Endothelial cell of umbilical vein (primary cell): ENCODE measurements at regions not wholly inside any gene's neighbourhood (a gene's known extent, or its start where the extent isn't known, plus 50 kb on each side); places are given as distances from the start of the nearest gene placed in this dataset.

ENCODE experiments used
- BruUV-seq: library from RNA; stranded (reverse); fragments of 400-500 nt; replicated peaks from 2 replicates; lab custom pipeline; 2021; lab: Mats Ljungman, UMichigan
- CTCF ChIA-PET: fragments of 300-600, 350-600 bp; sonication (Branson Sonifier 250); formaldehyde crosslinking; loops from one replicate; lab custom pipeline; 2021; ENCODE audit warnings: antibody characterized with exemption, inconsistent platforms; lab: Charles Lee
- POLR2A ChIA-PET: fragments of 300-600, 350-600 bp; sonication (Branson Sonifier 250); formaldehyde crosslinking; loops from one replicate; lab custom pipeline; 2021; ENCODE audit warnings: antibody characterized with exemption, inconsistent platforms; lab: Charles Lee
- DNase-seq: peaks from one replicate; pipeline ENCODE4 v3.0.0-alpha.2; 2011; ENCODE audit warnings: low read depth, low spot score
- FAIRE-seq: peaks from 2 replicates; lab custom pipeline; 2011; peaks lifted over from hg19 to GRCh38; lab: Jason Lieb, UNC
- H2AFZ ChIP-seq: 2 replicates; pipeline ENCODE4 v1.6.0; 2012; ENCODE audit warnings: low read depth, low read length, control low read depth, inconsistent platforms
- H3K27ac ChIP-seq: 2 replicates; pipeline ENCODE4 v1.5.1; 2011; ENCODE audit warnings: low read depth, mild to moderate bottlenecking, control low read depth, low read length, moderate library complexity; ENCODE audit not compliant: insufficient read depth
- H3K27me3 ChIP-seq, 2 experiments: 2 replicates each; pipeline versions ENCODE4 v1.6.0 to v1.6.1; 2011; ENCODE audit warnings: low read length in 2 of 2, mixed read lengths in 1 of 2; ENCODE audit not compliant: control insufficient read depth in 2 of 2, insufficient read depth in 2 of 2
- H3K36me3 ChIP-seq, 2 experiments: 2 replicates in 1 of 2; 3 replicates in 1 of 2; pipeline ENCODE4 v1.5.1; 2011; ENCODE audit warnings: low read length in 2 of 2, mild to moderate bottlenecking in 1 of 2, moderate library complexity in 1 of 2; ENCODE audit not compliant: control insufficient read depth in 2 of 2, insufficient read depth in 2 of 2; ENCODE audit errors: extremely low read depth in 1 of 2
- H3K4me1 ChIP-seq: 3 replicates; pipeline ENCODE4 v1.5.1; 2011; ENCODE audit warnings: mild to moderate bottlenecking, low read length; ENCODE audit not compliant: control insufficient read depth, insufficient read depth; ENCODE audit errors: extremely low read depth
- H3K4me2 ChIP-seq: 2 replicates; pipeline ENCODE4 v1.6.1; 2011; ENCODE audit warnings: low read length, control low read depth, mixed read lengths; ENCODE audit not compliant: insufficient read depth
- H3K4me3 ChIP-seq, 3 experiments: fragments of 200-600 bp in 1 of 3; sonication (generic), shearing (Covaris generic) in 1 of 3; replicated peaks in 1 of 3; 2 replicates each; pipeline ENCODE4 v1.5.1; 2011 to 2016; ENCODE audit warnings: control low read depth in 3 of 3, low read length in 3 of 3, mild to moderate bottlenecking in 2 of 3, inconsistent platforms in 1 of 3, low read depth in 1 of 3, moderate library complexity in 1 of 3; ENCODE audit not compliant: insufficient read depth in 1 of 3
- H3K79me2 ChIP-seq: 2 replicates; pipeline ENCODE4 v1.6.0; 2012; ENCODE audit warnings: low read length, inconsistent platforms; ENCODE audit not compliant: control insufficient read depth, insufficient read depth
- H3K9ac ChIP-seq: replicated peaks from 2 replicates; pipeline ENCODE3; 2011; ENCODE audit warnings: low read length, control low read depth; ENCODE audit not compliant: insufficient read depth; ENCODE audit errors: extremely low read depth
- H3K9me1 ChIP-seq: replicated peaks from 3 replicates; pipeline ENCODE4 v1.6.0; 2011; ENCODE audit warnings: mild to moderate bottlenecking, low read length; ENCODE audit not compliant: control insufficient read depth, insufficient read depth; ENCODE audit errors: extremely low read depth
- H3K9me3 ChIP-seq: replicated peaks from 2 replicates; pipeline ENCODE4 v1.5.1; 2012; ENCODE audit warnings: low read length, inconsistent platforms; ENCODE audit not compliant: control insufficient read depth, insufficient read depth
- H4K20me1 ChIP-seq: replicated peaks from 2 replicates; pipeline ENCODE3; 2011; ENCODE audit warnings: mild to moderate bottlenecking, low read length; ENCODE audit not compliant: control insufficient read depth, insufficient read depth; ENCODE audit errors: extremely low read depth
- EZH2 ChIP-seq: IDR thresholded peaks from 2 replicates; pipeline ENCODE4 v1.6.1; 2012; ENCODE audit warnings: borderline replicate concordance, low read depth, mild to moderate bottlenecking, moderate library complexity, low read length, inconsistent platforms; ENCODE audit not compliant: severe bottlenecking
- FOS ChIP-seq: IDR thresholded peaks from 2 replicates; pipeline ENCODE4 v1.6.1; 2011; ENCODE audit warnings: mild to moderate bottlenecking, low read length, moderate library complexity, borderline replicate concordance; ENCODE audit not compliant: insufficient read depth
- GATA2 ChIP-seq: IDR thresholded peaks from 2 replicates; pipeline ENCODE4 v1.7.0; 2011; ENCODE audit warnings: low read depth, mild to moderate bottlenecking, moderate library complexity, mixed read lengths, low read length; ENCODE audit not compliant: insufficient read length, insufficient read depth
- JUN ChIP-seq: IDR thresholded peaks from 2 replicates; pipeline ENCODE4 v1.6.1; 2011; ENCODE audit warnings: borderline replicate concordance, low read depth; ENCODE audit not compliant: insufficient read length, insufficient read depth
- MAX ChIP-seq: IDR thresholded peaks from 2 replicates; pipeline ENCODE4 v1.6.1; 2011; ENCODE audit not compliant: insufficient read depth, insufficient read length
- MYC ChIP-seq: IDR thresholded peaks from one replicate; pipeline ENCODE4 v1.6.1; 2011; ENCODE audit warnings: mild to moderate bottlenecking, low read depth, low read length
- POLR2A ChIP-seq: IDR thresholded peaks from 2 replicates; pipeline ENCODE4 v1.6.1; 2012; ENCODE audit warnings: low read depth, mild to moderate bottlenecking, control low read depth, low read length
- POLR2AphosphoS5 ChIP-seq: IDR thresholded peaks from 2 replicates; pipeline ENCODE4 v1.6.1; 2012; ENCODE audit warnings: low read depth, mild to moderate bottlenecking, control low read depth, low read length, moderate library complexity; ENCODE audit not compliant: insufficient read depth
- dilution Hi-C: fragments of 300-500 bp; cut with MboI; formaldehyde crosslinking; loops from one replicate; pipeline ENCODE4 v1.15.0; 2019; ENCODE audit warnings: low sequenced_read_pairs; ENCODE audit not compliant: extremely low pct_ligation_motif_present
- intact Hi-C: fragments of 100-400 bp; cut with micrococcal nuclease; formaldehyde crosslinking; loops from one replicate; pipeline ENCODE4 v1.10.0; 2022
- TF ChIP-seq, protein P1 (sequence below), 2 donors: IDR thresholded peaks; 1 replicate in 1 of 2; 2 replicates in 1 of 2; pipeline ENCODE4 v1.5.1; 2011; ENCODE audit warnings: low read length in 2 of 2, mild to moderate bottlenecking in 2 of 2, moderate library complexity in 2 of 2, control low read depth in 1 of 2, inconsistent platforms in 1 of 2, low read depth in 1 of 2; ENCODE audit not compliant: insufficient read depth in 1 of 2; ENCODE audit errors: extremely low read depth in 1 of 2

- no peak overlapping the region for H3K27ac ChIP-seq
- H3K9me3 ChIP-seq: no peaks in the 10 kb centered on the region
- H3K4me1 ChIP-seq: no peaks in the 10 kb centered on the region
- ChIA-PET POLR2A (interaction anchor here (0.6 kb wide), 1 partner anchor 82 kb away, joined by 4 read pairs; no protein-coding TSS in a partner anchor), CTCF (interaction anchor here (2.7 kb wide), 1 partner anchor 11 kb away, joined by 9 read pairs; no protein-coding TSS in a partner anchor)
- H3K4me3 ChIP-seq: no peak overlapping the region
- dilution Hi-C loops (no loop called here), intact Hi-C loops (no loop called here)
- no TSS peak for BruUV-seq
- H3K9ac ChIP-seq: no peak overlapping the region
- no peaks in the 10 kb centered on the region for H4K20me1 ChIP-seq
- no peak for TF ChIP-seq FOS
- no peak for TF ChIP-seq POLR2A
- TF ChIP-seq, protein P1, sequence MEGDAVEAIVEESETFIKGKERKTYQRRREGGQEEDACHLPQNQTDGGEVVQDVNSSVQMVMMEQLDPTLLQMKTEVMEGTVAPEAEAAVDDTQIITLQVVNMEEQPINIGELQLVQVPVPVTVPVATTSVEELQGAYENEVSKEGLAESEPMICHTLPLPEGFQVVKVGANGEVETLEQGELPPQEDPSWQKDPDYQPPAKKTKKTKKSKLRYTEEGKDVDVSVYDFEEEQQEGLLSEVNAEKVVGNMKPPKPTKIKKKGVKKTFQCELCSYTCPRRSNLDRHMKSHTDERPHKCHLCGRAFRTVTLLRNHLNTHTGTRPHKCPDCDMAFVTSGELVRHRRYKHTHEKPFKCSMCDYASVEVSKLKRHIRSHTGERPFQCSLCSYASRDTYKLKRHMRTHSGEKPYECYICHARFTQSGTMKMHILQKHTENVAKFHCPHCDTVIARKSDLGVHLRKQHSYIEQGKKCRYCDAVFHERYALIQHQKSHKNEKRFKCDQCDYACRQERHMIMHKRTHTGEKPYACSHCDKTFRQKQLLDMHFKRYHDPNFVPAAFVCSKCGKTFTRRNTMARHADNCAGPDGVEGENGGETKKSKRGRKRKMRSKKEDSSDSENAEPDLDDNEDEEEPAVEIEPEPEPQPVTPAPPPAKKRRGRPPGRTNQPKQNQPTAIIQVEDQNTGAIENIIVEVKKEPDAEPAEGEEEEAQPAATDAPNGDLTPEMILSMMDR (IDR thresholded peaks at IDR 0.05; ENCODE audit: extremely low read depth in 1 of 2, insufficient read depth in 1 of 2, low read depth in 1 of 2, low read length in 2 of 2): no peak
- no peak for TF ChIP-seq POLR2AphosphoS5
- no peak for TF ChIP-seq GATA2
- TF ChIP-seq MAX: no peak
- TF ChIP-seq EZH2: no peak
- no peak for TF ChIP-seq JUN
- TF ChIP-seq MYC: no peak
- no peak overlapping the region for H3K4me2 ChIP-seq
- FAIRE-seq: no peak
- H3K9me1 ChIP-seq: no peaks in the 10 kb centered on the region
- DNase-seq: no peak
- no peak overlapping the region for H2AFZ ChIP-seq
- no peaks in the 10 kb centered on the region for H3K79me2 ChIP-seq
- H3K27me3 ChIP-seq: peaks cover 17% of the 10 kb centered on the region in 2 experiments
- no peaks in the 10 kb centered on the region for H3K36me3 ChIP-seq
These were observed 168.6 kb downstream of the RGS9 start for GRCh38 chr17:65305778-65306177.
